Heart left ventricle (tissue), 13 donors: ENCODE measurements at regions not wholly inside any gene's neighbourhood (a gene's known extent, or its start where the extent isn't known, plus 50 kb on each side); places are given as distances from the start of the nearest gene placed in this dataset.

Experiments
- POLR2A ChIP-seq, 2 donors: fragments of 450-650 bp; IDR thresholded peaks; one replicate each; pipeline ENCODE4 v1.6.1; 2017; ENCODE audit warnings: antibody characterized with exemption in 2 of 2, mild to moderate bottlenecking in 2 of 2, moderate library complexity in 2 of 2
- TF ChIP-seq, protein P1 (sequence below), 12 donors: fragments of 200-600 bp; sonication (generic) in 4 of 12; IDR thresholded peaks; one replicate each; pipeline versions ENCODE4 v1.5.0 to v1.8.0; 2018 to 2022; ENCODE audit warnings: antibody characterized with exemption in 12 of 12, mild to moderate bottlenecking in 5 of 12
- donor health status: ischemic (EF 13 %, LVEDD 7.1; RV severe dilation, severe dysfunction).
- donor health status: DM: no; HTN: yes; CAD: no.
- donor health status: DM: no; HTN: no; CAD: no.
- donor health status: ischemic (EF 25% LVEDD 6.9; RV normal size, moderate dysfunction).
- donor health status: ischemic (EF 25% LVEDD 5.7; RV mildly dilated, moderate dysfunction).
- donor health status: ischemic (EF 35%, LVEDD 5.7; RV mildly dilated, moderate dysfunction).
- donor health status: nonischemic (EF 11% LVEDD 7.7; RV severe dilation, severe dysfunction).
- donor health status: DM: yes; HTN: yes; CAD: no.
- donor health status: PGD.
- donor health status: ischemic (EF 29% LVEDD 5.4; RV normal size, mild dysfunction).
- donor health status: nonischemic (EF 23%, LVEDD 6.1; RV moderate dilation, normal function).

DNA sequence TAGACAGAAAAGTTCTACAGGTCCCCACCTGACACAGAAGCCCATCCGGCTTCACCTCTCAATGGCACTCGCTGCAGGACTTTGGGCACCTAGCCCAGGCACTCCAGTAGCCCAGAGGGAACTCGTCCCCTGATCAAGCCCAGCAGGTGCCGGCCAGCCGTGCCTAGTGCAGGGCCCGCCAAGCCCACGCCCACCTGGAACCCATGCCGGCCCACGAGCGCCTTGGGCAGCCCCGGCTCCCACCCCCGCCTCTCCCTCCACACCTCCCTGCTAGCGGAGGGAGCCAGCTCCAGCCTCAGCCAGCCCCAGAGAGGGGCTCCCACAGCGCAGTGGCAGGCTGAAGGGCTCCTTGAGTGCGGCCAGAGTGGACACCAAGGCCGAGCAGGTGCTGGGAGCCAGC lies 268.8 kb downstream of the SLITRK1 start:
- TF ChIP-seq, protein P1, sequence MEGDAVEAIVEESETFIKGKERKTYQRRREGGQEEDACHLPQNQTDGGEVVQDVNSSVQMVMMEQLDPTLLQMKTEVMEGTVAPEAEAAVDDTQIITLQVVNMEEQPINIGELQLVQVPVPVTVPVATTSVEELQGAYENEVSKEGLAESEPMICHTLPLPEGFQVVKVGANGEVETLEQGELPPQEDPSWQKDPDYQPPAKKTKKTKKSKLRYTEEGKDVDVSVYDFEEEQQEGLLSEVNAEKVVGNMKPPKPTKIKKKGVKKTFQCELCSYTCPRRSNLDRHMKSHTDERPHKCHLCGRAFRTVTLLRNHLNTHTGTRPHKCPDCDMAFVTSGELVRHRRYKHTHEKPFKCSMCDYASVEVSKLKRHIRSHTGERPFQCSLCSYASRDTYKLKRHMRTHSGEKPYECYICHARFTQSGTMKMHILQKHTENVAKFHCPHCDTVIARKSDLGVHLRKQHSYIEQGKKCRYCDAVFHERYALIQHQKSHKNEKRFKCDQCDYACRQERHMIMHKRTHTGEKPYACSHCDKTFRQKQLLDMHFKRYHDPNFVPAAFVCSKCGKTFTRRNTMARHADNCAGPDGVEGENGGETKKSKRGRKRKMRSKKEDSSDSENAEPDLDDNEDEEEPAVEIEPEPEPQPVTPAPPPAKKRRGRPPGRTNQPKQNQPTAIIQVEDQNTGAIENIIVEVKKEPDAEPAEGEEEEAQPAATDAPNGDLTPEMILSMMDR (IDR thresholded peaks at IDR 0.05): no peak
- no peak for TF ChIP-seq POLR2A (IDR thresholded peaks at IDR 0.05)
